ENCODE measurements at regions not wholly inside any gene's neighbourhood (a gene's known extent, or its start where the extent isn't known, plus 50 kb on each side); places are given as distances from the start of the nearest gene placed in this dataset.
A peak's percentile ranks its signal among the peaks of the same experiment; 100 is the strongest.
"Not testable (repeated sequence)": the region's sequence is repeated elsewhere in the genome, so short reads cannot be mapped to it uniquely, and the experiment has no call there.

- WGBS, result 78% methylated on average over 7 of the region's 7 CpGs
- Histone ChIP-seq H3K9me3 (ENCODE audit: control insufficient read depth, low read length) (no peaks in the 10 kb centered on the region), H3K27me3 (ENCODE audit: control insufficient read depth, insufficient read depth) (no peaks in the 10 kb centered on the region), H3K27ac (ENCODE audit: low read length) (no peak overlapping the region), H3K4me1 (ENCODE audit: control insufficient read depth, insufficient read depth, low read length) (no peaks in the 10 kb centered on the region), H3K4me3 (ENCODE audit: low read length) (no peak overlapping the region)
- ATAC-seq, result no peak
- DNase-seq, result no peak
- intact Hi-C loops (cut with DNase I), result loop anchor here in 1 of 4 donors (2.0 kb wide), 1 partner anchor 15 kb away; no protein-coding TSS in a partner anchor
These were observed 1016.1 kb downstream of the CDY1 start for GRCh38 chrY:26638063-26638462.

GRCh38 chrY:26645856-26646255 lies 1023.9 kb downstream of the CDY1 start:
- H3K9me3 ChIP-seq (ENCODE audit: control insufficient read depth, low read length); ATAC-seq; DNase-seq; intact Hi-C loops (cut with DNase I); H3K27me3 ChIP-seq (ENCODE audit: control insufficient read depth, insufficient read depth); H3K4me3 ChIP-seq (ENCODE audit: low read length); H3K27ac ChIP-seq (ENCODE audit: low read length); H3K4me1 ChIP-seq (ENCODE audit: control insufficient read depth, insufficient read depth, low read length): not testable (repeated sequence)
- WGBS, result 81% methylated on average over 10 of the region's 10 CpGs

GRCh38 chrY:26648240-26648639 lies 1026.3 kb downstream of the CDY1 start:
- H3K4me3 ChIP-seq (ENCODE audit: low read length); intact Hi-C loops (cut with DNase I); ATAC-seq; H3K4me1 ChIP-seq (ENCODE audit: control insufficient read depth, insufficient read depth, low read length); H3K27ac ChIP-seq (ENCODE audit: low read length); H3K27me3 ChIP-seq (ENCODE audit: control insufficient read depth, insufficient read depth); H3K9me3 ChIP-seq (ENCODE audit: control insufficient read depth, low read length); DNase-seq: not testable (repeated sequence)
- WGBS, result 71% methylated on average over 6 of the region's 6 CpGs

- H3K27me3 ChIP-seq (ENCODE audit: control insufficient read depth, insufficient read depth); H3K4me3 ChIP-seq (ENCODE audit: low read length); DNase-seq; ATAC-seq; H3K27ac ChIP-seq (ENCODE audit: low read length); intact Hi-C loops (cut with DNase I); H3K9me3 ChIP-seq (ENCODE audit: control insufficient read depth, low read length); H3K4me1 ChIP-seq (ENCODE audit: control insufficient read depth, insufficient read depth, low read length): not testable (repeated sequence)
- WGBS, result 69% methylated on average over 8 of the region's 8 CpGs
These were observed 1042.3 kb downstream of the CDY1 start for GRCh38 chrY:26664245-26664644.

DNA sequence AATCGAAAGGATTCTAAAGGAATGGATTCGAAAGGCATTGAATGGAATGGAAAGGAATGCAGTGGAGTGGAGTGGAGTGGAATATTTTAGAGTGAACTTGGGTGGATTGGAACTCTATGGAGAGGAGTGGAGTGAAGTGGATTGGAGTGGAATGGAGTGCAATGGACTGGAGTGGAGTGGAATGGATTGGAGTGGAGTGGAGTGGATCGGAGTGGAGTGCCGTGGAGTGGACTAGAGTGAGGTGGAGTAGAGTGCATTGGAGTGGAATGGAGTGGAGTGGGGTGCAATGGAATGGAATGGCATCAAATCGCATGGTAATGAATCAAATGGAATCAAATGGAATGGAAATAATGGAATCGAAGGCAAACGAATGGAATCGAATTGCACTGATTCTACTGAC lies 1044.8 kb downstream of the CDY1 start:
- not testable (repeated sequence) for H3K27me3 ChIP-seq (ENCODE audit: control insufficient read depth, insufficient read depth)

GRCh38 chrY:26669243-26669642 lies 1047.3 kb downstream of the CDY1 start:
- H3K27me3 ChIP-seq (ENCODE audit: control insufficient read depth, insufficient read depth); H3K27ac ChIP-seq (ENCODE audit: low read length); H3K4me3 ChIP-seq (ENCODE audit: low read length); DNase-seq; ATAC-seq; H3K9me3 ChIP-seq (ENCODE audit: control insufficient read depth, low read length); H3K4me1 ChIP-seq (ENCODE audit: control insufficient read depth, insufficient read depth, low read length); intact Hi-C loops (cut with DNase I): not testable (repeated sequence)
- 59% methylated on average over 7 of the region's 7 CpGs for WGBS

More for the DNA sequence above, 1044.8 kb downstream of the CDY1 start:
- H3K27ac ChIP-seq (ENCODE audit: low read length); H3K4me1 ChIP-seq (ENCODE audit: control insufficient read depth, insufficient read depth, low read length); H3K4me3 ChIP-seq (ENCODE audit: low read length); H3K9me3 ChIP-seq (ENCODE audit: control insufficient read depth, low read length); intact Hi-C loops (cut with DNase I); ATAC-seq; DNase-seq: not testable (repeated sequence)
- 63% methylated on average over 8 of the region's 8 CpGs for WGBS

DNA sequence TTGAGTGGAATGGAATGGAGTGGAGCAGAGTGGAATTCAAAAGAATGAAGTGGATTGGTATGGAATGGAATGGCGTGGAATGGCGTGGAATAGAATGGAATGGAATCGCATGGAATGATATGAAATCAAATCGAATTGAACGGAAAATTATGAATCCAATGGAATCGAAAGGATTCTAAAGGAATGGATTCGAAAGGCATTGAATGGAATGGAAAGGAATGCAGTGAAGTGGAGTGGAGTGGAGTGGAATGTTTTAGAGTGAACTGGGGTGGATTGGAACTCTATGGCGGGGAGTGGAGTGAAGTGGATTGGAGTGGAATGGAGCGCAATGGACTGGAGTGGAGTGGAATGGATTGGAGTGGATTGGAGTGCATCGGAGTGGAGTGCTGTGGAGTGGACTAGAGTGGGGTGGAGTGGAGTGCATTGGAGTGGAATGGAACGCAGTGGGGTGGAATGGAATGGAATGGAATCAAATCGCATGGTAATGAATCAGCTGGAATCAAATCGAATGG lies 1048.5 kb downstream of the CDY1 start:
- H3K27me3 ChIP-seq (ENCODE audit: control insufficient read depth, insufficient read depth); H3K9me3 ChIP-seq (ENCODE audit: control insufficient read depth, low read length); H3K27ac ChIP-seq (ENCODE audit: low read length); intact Hi-C loops (cut with DNase I); H3K4me3 ChIP-seq (ENCODE audit: low read length); H3K4me1 ChIP-seq (ENCODE audit: control insufficient read depth, insufficient read depth, low read length): not testable (repeated sequence)
- peak in 1 of 2 donors; percentile 80 for ATAC-seq
- peak in 1 of 3 donors; percentile 30 for DNase-seq
- WGBS, result 67% methylated on average over 13 of the region's 13 CpGs

DNA sequence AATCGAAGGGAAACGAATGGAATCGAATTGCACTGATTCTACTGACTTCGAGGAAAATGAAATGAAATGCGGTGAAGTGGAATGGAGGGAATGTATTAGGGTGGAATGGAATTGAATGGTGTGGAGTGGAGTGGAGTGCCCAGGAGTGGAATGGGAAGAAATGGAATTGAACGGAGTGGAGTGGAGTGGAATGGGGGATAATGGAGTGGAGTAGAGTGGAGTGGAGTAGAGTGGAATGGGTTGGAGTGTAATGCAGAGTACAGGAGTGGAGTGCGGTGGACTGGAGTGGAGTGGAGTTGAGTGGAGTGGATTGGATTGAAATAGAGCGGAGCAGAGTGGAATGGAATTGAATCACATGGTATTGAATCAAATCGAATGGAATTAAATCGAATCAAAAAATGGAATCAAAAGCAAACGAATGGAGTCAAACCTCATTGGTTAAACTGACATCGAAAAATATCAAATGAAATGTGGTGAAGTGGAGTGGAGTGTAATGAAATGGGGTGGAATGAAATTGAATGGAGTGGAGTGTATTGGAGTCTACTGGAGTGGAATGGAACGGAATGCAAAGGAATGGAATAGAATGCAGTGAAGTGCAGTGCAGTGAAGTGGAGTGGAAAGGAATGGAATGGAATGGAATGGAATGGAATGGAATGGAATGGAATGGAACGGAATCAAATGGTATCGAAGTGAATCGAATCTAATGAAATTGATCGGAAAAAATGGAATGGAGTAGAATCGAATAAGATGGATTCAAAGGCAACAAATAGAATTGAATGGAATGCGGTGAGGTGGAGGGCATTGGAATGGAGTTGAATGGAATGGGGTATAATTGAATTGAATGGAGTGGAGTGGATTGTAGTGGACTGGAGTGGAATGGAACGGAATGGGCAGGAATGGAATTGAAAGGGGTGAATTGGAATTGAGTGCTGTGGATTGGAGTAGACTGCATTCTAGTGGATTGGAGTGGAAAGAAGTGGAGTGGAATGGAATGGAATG lies 1049.3 kb downstream of the CDY1 start:
- ATAC-seq (peak in 1 of 2 donors; percentile 93), DNase-seq (peak in 1 of 3 donors; percentile 56)
- H3K27me3 ChIP-seq (ENCODE audit: control insufficient read depth, insufficient read depth); H3K4me3 ChIP-seq (ENCODE audit: low read length); intact Hi-C loops (cut with DNase I); H3K27ac ChIP-seq (ENCODE audit: low read length); H3K9me3 ChIP-seq (ENCODE audit: control insufficient read depth, low read length); H3K4me1 ChIP-seq (ENCODE audit: control insufficient read depth, insufficient read depth, low read length): not testable (repeated sequence)
- WGBS, result 72% methylated on average over 20 of the region's 20 CpGs
